Choroid plexus epithelial cell (primary cell): ENCODE measurements at regions not wholly inside any gene's neighbourhood (a gene's known extent, or its start where the extent isn't known, plus 50 kb on each side); places are given as distances from the start of the nearest gene placed in this dataset.
A peak's percentile ranks its signal among the peaks of the same experiment; 100 is the strongest.

Source experiments
- DNase-seq: peaks from one replicate; pipeline ENCODE4 v3.0.0-alpha.2; 2010; ENCODE audit warnings: low read depth
- H3K4me3 ChIP-seq: 2 replicates; pipeline ENCODE4 v1.5.1; 2011; ENCODE audit warnings: low read depth, mild to moderate bottlenecking, control low read depth, low read length, moderate library complexity
- CTCF ChIP-seq: conservative IDR thresholded peaks from 2 replicates; pipeline ENCODE4 v1.5.1; 2011; ENCODE audit warnings: low read depth, mild to moderate bottlenecking, control low read depth, inconsistent platforms, low read length, moderate library complexity

DNA sequence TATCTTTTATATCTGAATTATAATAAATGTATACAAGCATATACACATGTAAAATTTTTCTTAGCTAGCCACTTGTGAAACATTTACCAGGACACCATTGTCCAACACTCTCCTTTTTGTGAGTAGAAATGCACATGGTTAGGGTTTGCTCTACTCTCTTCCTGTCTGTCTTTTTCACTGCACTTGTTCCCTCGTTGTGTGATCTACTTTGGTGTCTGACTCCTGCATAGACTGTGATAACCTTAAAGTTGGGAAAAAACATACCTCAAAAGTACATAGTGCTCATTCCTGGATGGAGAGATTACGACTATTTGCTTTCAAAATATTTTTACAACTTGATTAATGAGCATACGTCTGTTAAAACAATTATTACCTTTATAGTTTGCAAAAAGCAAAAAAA is 294.1 kb upstream of the FLRT2 start:
- DNase-seq, result no peak
- H3K4me3 ChIP-seq, result no peak overlapping the region
- TF ChIP-seq CTCF, result no peak

DNA sequence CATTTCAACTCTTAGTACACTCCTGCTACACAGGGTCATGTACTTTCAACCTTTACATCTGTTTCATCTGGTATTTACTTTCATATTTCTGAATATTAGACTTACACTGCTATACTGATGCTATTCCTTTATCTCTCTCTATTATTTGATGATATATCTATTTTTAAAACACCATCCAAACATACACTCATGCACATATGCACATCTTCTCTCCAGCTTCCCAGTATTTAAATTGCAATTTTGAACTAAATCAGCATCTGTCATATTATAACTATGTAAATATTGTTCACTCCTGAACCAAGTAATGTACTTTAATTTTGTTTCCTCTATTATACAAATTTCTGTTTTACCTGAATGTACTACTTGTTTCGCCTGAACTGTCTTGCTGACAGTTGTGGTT is 293.6 kb upstream of the FLRT2 start:
- TF ChIP-seq CTCF, result no peak
- no peak overlapping the region for H3K4me3 ChIP-seq

GRCh38 chr14:85239791-85240190 is 290.2 kb upstream of the FLRT2 start:
- TF ChIP-seq CTCF, result no peak
- no peak overlapping the region for H3K4me3 ChIP-seq
- no peak for DNase-seq

More for the DNA sequence above, 293.6 kb upstream of the FLRT2 start:
- no peak for DNase-seq

DNA sequence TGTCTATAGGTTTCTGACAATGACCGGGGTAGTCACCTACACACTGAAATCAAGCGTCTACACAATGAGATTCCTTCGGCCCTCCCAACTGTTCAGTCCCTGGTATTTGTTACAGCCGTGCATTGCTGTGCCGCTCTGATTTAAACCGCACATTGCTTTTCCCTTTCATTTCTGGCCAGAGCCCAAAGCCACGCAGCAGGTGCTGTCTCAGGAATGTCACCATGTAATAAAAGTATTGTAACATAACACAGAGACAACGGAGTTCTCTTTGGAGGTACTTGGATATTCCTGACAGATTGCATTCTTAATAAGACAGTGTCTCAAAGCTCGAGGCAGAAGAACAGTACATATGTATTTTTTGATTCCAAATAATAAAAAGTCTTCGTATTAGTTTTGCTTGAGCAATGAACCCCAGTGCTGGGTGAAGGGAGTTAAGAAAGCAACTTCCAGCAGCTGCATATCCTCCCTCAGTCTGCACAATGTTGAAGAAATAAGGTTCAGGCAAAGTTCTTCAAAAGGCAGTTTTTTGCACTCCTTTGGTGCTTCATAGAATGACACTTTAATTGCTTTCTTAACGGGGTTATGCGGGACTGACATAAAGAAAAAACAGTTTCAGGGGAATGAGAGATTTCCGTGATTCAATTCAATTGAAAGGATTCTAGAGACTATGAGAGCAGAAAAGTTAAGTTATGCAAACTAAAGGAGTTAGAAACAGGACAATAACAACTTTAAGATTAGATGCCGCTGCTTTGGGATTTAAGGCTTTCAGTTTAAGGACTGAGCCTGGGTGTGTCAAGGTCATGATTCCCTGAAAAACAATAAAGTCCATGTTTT is 288.7 kb upstream of the FLRT2 start:
- TF ChIP-seq CTCF, result no peak
- DNase-seq, result peak; percentile 68
- peak overlapping the region; percentile 13 for H3K4me3 ChIP-seq

GRCh38 chr14:85242666-85243065 is 287.3 kb upstream of the FLRT2 start:
- no peak overlapping the region for H3K4me3 ChIP-seq
- no peak for TF ChIP-seq CTCF
- DNase-seq, result no peak

DNA sequence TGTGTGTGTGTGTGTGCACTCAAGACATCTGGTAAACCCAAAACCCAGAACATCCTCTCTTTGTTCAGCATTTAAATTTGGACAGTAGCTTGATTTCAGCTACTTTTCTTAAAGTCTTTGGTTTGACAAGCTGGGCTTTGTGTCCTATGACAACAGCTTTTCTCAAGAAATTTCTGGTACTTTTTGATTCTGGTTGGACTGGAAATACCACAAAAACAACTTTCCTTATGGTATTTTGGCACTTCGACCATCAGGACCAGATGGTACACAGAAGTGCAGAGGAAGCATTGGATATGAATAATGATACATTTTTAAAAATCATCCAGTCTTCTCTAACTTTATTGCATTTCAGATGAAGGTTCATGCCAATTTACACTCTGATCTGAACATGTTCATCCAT is 286.6 kb upstream of the FLRT2 start:
- TF ChIP-seq CTCF, result no peak
- no peak for DNase-seq
- no peak overlapping the region for H3K4me3 ChIP-seq

- no peak for TF ChIP-seq CTCF
- H3K4me3 ChIP-seq, result no peak overlapping the region
- DNase-seq, result no peak
Measured at GRCh38 chr14:85247071-85247470, 282.9 kb upstream of the FLRT2 start.
